GM12892 (cell line): ENCODE measurements at regions not wholly inside any gene's neighbourhood (a gene's known extent, or its start where the extent isn't known, plus 50 kb on each side); places are given as distances from the start of the nearest gene placed in this dataset.

Experiments used
- DNase-seq: peaks from one replicate; pipeline ENCODE4 v3.0.0; 2011; ENCODE audit not compliant: insufficient read length
- FAIRE-seq: peaks from 2 replicates; lab custom pipeline; 2011; peaks lifted over from hg19 to GRCh38; lab: Jason Lieb, UNC
- POLR2A ChIP-seq: IDR thresholded peaks from 2 replicates; pipeline ENCODE4 v1.6.1; 2011; ENCODE audit warnings: low read depth, low read length, control low read depth
- POLR2AphosphoS5 ChIP-seq: IDR thresholded peaks from 2 replicates; pipeline ENCODE4 v1.6.1; 2011; ENCODE audit warnings: low read depth, low read length, control low read depth
- TAF1 ChIP-seq: IDR thresholded peaks from 2 replicates; pipeline ENCODE4 v1.6.1; 2011; ENCODE audit warnings: low read depth, mild to moderate bottlenecking, control low read depth, low read length, borderline replicate concordance

DNA sequence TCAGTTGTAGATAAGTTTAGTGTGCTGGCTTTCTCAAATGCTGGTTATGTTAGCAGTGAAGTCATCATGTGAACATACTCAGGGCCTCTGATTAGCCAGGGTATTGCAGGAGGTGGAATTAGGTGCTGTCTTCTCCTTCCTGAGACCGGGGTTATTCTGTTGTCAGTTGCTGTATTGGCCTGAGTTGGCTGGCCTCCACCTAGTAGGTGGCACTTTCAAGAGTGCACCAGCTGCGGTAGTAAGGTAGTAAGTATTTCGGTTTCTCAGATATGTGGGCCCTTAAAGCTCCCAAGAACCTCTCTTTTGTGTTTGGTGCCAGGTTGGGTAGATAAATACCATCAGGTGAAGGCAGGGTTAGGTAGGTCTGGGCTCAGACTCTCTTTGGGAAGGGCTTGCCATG, 1430.5 kb upstream of the CELF4 start:
- no peak for FAIRE-seq
- TF ChIP-seq POLR2AphosphoS5 (no peak), TAF1 (no peak), POLR2A (no peak)
- DNase-seq = no peak

DNA sequence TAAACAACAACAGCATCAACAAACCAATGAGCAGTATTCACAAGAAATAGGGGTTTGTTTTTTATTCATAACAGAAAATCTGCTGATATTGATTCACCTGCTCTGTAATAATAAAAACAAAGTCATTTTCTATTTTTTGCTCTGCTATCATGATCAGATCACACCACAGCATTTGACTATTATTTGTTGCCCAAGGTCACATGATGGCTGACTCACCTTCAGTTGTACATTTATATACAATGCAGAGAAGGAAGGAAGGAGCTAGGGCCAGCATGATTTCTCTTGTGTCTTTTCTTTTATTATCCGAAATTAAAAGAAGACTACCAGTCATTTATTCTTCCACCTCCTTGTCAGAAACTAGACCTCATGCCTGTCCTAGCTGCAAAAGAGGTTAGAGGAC, 1427.7 kb upstream of the CELF4 start:
- DNase-seq (no peak), FAIRE-seq (no peak)
- TF ChIP-seq POLR2A = no peak
- no peak for TF ChIP-seq TAF1
- TF ChIP-seq POLR2AphosphoS5 = no peak

DNA sequence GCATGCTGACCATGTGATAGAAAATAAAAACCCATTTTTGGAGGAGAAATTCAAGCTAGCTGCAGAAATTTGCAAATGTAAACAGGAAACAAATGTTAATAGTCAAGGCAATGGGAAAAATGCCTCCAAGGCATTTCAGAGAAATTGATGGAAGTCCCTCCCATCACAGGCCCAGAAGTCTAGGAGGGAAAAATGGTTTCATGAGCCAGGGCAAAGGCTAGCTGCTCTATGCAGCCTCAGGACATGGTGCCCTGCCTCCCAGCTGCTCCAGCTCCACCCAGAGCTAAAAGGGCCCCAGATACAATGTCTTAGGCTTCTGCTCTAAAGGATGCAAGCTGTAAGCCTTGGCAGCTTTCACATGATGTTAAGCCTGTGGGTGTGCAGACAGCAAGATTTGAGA, 1419.4 kb upstream of the CELF4 start:
- no peak for FAIRE-seq
- no peak for DNase-seq
- TF ChIP-seq POLR2A = no peak
- no peak for TF ChIP-seq TAF1
- no peak for TF ChIP-seq POLR2AphosphoS5

DNA sequence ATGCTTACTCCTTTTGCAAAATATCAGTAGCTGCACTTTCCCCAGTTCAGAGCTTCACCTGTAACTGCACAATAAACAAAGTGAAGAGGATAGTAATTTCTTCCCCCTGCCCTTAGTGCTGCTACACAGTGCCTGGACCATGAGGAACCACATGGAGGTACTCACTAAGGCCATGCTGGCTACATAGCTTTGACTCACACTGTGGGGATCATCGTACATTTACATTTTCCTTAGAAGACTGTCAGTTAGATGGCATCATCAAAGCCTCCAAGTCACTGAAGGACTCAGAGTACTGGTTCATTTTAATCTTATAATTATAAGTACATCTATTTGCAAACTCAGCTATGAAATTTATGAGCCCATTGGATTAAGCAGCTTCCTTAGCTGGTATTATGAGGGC, 1416.5 kb upstream of the CELF4 start:
- no peak for DNase-seq
- no peak for FAIRE-seq
- no peak for TF ChIP-seq POLR2AphosphoS5
- TF ChIP-seq POLR2A = no peak
- TF ChIP-seq TAF1 = no peak

DNA sequence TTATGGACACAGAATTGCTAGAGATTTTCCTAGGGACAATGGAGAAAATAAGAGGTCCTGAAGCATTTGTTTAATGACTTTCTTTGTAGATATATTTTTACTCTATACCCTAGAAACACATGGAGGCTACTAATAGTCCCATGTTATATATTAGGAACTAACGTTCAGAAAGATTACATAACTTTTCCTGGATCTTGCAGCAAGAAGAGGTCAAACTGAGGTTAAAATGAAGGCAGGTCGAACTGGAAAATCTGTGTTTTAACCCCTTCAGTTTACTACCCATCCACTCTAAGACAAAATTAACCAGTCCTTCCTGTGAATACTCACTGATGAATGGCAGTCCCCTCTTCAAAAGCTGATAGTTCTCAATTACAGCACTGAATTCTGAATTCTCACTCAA, 1415.8 kb upstream of the CELF4 start:
- TF ChIP-seq TAF1 (no peak), POLR2A (no peak), POLR2AphosphoS5 (no peak)
- no peak for DNase-seq
- FAIRE-seq = no peak

DNA sequence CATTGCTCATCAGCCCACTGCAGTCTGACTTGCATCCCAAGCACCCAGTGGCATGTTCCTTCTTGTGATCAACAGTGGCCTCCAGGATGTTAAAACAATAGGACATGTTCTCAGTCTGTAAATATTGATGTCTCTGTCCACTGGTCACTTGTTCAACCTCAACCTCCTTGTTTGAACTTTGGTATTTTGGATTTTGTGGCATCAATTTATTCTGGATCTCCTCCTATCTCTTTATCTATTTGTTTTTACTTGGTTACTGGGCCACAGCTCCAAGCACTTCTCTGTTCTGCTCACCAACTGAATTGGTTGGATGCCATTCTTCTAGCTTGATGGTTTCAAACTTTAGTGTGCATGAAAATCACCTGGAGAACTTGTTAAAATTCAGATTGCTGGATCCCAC, 1414.8 kb upstream of the CELF4 start:
- FAIRE-seq = no peak
- no peak for TF ChIP-seq TAF1
- no peak for TF ChIP-seq POLR2A
- no peak for TF ChIP-seq POLR2AphosphoS5

DNA sequence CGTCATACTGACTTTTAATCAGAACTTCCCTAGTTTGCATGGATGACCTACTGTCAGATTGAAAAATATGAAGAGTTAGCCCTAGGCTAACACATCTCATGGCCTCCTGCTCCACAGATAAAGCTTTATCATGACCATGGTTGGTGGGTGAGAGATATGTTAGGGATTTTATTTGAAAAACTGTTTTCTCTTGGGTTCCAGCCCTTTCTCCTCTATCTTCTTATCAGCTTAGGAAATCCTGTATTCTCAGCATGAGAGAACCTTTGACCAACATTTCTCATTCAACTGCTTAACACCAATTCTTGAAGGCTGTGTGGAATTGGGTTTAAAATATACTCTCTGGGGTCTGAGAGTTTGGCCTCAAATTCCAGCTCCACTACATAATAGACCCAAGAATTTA, 1407.0 kb upstream of the CELF4 start:
- TF ChIP-seq POLR2AphosphoS5 (no peak), POLR2A (no peak), TAF1 (no peak)
- FAIRE-seq (no peak), DNase-seq (no peak)

More for the DNA sequence above, 1414.8 kb upstream of the CELF4 start:
- no peak for DNase-seq

DNA sequence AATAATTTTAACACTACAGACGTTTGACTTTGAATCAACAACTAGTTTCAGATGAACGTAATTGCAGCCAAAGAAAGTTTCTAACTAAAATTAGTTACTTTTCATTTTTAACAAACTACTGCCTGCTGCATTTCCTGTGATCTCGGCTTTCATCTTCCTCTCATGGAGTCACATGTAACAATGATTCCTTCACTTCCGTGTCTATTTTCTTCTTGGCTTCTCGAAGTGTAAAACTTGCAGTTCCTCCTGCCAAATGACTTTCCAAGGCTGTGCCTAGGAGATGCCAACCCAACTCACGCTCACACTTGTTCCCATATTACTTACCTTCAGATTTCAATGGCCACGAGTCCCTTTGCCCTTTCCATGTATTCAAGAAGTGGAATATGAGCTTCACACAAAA, 1406.3 kb upstream of the CELF4 start:
- DNase-seq = no peak
- no peak for TF ChIP-seq POLR2A
- TF ChIP-seq TAF1 = no peak
- FAIRE-seq = no peak

DNA sequence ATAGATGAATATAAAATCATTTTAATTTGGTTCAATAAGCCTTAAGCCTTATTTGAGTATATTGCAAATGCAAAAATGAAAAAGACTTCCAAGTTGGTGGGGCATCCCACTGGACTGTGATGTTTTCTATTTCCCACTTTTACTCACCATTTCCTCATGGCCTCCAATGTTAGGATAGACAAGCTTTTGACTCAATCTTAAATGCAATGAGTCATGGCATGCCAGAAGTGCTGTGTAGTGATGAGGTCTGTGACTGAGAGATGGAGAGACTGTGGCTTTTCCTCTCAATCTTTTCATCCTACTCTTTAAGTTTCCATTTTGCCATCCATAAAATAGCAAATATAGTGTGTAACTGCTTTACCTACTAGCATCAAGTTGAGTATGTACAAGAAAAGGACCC, 1401.2 kb upstream of the CELF4 start:
- DNase-seq = no peak
- TF ChIP-seq POLR2A = no peak
- TF ChIP-seq POLR2AphosphoS5 = no peak
- TF ChIP-seq TAF1 = no peak
- no peak for FAIRE-seq

DNA sequence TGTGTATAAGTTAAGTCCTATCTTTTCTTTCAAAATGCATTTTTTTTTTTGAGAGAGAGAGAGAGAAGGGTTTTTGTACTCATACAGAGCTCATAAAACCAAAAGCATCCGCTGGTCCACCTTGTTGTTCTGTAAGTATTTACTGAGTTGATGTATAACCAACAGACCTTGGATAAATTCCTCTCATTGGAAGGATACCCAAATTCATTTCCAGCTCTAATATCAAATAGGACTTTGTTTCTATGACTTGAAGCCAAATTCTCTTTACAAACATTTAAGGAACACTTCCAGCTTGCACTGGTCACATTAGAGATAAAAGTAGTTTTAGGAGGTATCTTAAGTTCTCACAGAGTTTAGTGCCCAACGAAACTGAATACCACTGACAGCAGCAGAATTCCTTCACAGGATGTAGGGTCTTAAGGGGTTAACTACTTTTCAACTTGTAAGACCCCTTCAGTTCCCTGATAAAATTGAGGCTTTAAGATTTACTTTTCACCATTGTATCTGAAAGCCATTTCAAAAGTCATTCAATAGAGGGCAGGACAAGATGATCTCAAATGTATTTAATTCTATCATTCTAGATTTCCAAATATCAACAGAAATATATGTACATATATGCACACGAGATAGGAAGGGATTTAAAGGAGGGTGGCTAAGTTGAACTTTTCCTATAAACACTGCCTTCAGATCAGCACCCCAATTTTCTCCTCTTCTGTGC, 1398.5 kb upstream of the CELF4 start:
- TF ChIP-seq TAF1 = no peak
- TF ChIP-seq POLR2A = no peak
- TF ChIP-seq POLR2AphosphoS5 = no peak
- no peak for DNase-seq
- no peak for FAIRE-seq

DNA sequence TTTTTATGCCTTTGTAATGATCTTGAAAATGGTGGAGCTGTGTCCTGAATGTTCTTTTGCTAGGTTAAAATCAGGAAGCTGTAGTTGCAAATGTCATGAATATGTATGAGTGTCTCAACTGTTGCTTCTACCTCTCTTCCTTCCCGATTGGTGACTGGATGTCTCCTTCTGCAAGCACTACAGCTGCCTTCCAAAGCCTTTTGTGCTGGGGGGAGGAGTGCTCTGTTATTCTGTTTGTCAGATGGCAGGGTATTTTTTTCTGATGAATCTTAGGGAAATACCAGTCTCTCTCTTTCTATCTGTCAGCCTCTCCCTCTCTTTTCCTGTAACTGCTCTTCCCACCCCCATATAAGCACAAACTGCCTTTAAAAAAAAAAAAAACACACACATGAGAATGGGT, 1396.3 kb upstream of the CELF4 start:
- no peak for DNase-seq
- no peak for FAIRE-seq
- TF ChIP-seq POLR2A = no peak
- TF ChIP-seq TAF1 = no peak
- TF ChIP-seq POLR2AphosphoS5 = no peak

DNA sequence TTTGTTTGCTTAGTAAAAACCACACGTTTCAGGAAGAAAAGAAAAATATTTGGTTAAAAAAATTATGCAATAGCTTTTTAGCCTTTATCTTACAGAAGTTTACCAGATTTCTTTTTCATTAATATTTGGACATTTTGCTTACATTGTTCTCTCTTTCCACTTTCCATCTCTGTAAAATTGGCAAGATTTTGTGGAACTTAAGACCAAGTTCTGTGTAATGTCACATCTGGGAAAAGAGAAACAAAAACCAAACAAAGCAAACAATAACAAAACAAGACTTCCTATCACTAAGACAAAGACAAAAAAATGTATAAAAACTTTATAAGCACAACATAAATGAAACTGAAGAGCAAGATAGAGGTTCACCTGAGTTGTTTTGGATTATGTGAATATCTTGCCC, 1392.1 kb upstream of the CELF4 start:
- DNase-seq = no peak
- no peak for TF ChIP-seq POLR2A
- TF ChIP-seq POLR2AphosphoS5 = no peak
- no peak for TF ChIP-seq TAF1
- FAIRE-seq = no peak
